ENCODE measurements at regions not wholly inside any gene's neighbourhood (a gene's known extent, or its start where the extent isn't known, plus 50 kb on each side); places are given as distances from the start of the nearest gene placed in this dataset.

- DNase-seq (ENCODE audit: extremely low read depth in 1 of 2, low read depth in 1 of 2) = no peak
Observed at GRCh38 chr3:189108067-189108466, 63.7 kb upstream of the TPRG1 start.

- DNase-seq (ENCODE audit: extremely low read depth in 1 of 2, low read depth in 1 of 2) = no peak
Observed at GRCh38 chr3:189108735-189109134, 63.0 kb upstream of the TPRG1 start.

- no peak for DNase-seq (ENCODE audit: extremely low read depth in 1 of 2, low read depth in 1 of 2)
Observed at GRCh38 chr3:189109145-189109544, 62.6 kb upstream of the TPRG1 start.

- no peak for DNase-seq (ENCODE audit: extremely low read depth in 1 of 2, low read depth in 1 of 2)
Observed at GRCh38 chr3:189117087-189117486, 54.7 kb upstream of the TPRG1 start.

- DNase-seq (ENCODE audit: extremely low read depth in 1 of 2, low read depth in 1 of 2) = no peak
Observed at GRCh38 chr3:189118896-189119295, 52.9 kb upstream of the TPRG1 start.

- no peak for DNase-seq (ENCODE audit: extremely low read depth in 1 of 2, low read depth in 1 of 2)
Observed at GRCh38 chr3:189119950-189120349, 51.8 kb upstream of the TPRG1 start.

- DNase-seq (ENCODE audit: extremely low read depth in 1 of 2, low read depth in 1 of 2) = no peak
Observed at GRCh38 chr3:189121092-189121491, 50.7 kb upstream of the TPRG1 start.
